GM12878 (cell line): ENCODE measurements at regions not wholly inside any gene's neighbourhood (a gene's known extent, or its start where the extent isn't known, plus 50 kb on each side); places are given as distances from the start of the nearest gene placed in this dataset.

Experiments used
- ATAC-seq: fragments of 200-7000 bp; cut with Tn5 transposase; 3 replicates; pipeline ENCODE4 v1.9.1; 2020; ENCODE audit warnings: mild to moderate bottlenecking, moderate library complexity
- BruUV-seq: library from RNA; stranded (reverse); fragments of 400-500 nt; replicated peaks from 2 replicates; lab custom pipeline; 2021; lab: Mats Ljungman, UMichigan
- CTCF ChIA-PET: fragments of 300-600 bp; sonication (Branson Sonifier 250); formaldehyde crosslinking; extraction: SDS; loops from one replicate; lab custom pipeline; 2021; ENCODE audit warnings: inconsistent platforms; lab: Yijun Ruan, JAX
- POLR2A ChIA-PET: fragments of 350-600 bp; formaldehyde crosslinking; extraction: SDS; loops from one replicate; lab custom pipeline; 2021; ENCODE audit warnings: inconsistent platforms; lab: Charles Lee
- RAD21 ChIA-PET: fragments of 300-600 bp; sonication (Branson Sonifier 250); formaldehyde crosslinking; loops from one replicate; lab custom pipeline; 2023; ENCODE audit warnings: antibody characterized with exemption; ENCODE audit not compliant: unreplicated experiment; lab: Charles Lee
- SMC1A ChIA-PET: fragments of 300-600 bp; sonication (Branson Sonifier 250); formaldehyde crosslinking; loops from one replicate; lab custom pipeline; 2023; ENCODE audit not compliant: unreplicated experiment, uncharacterized antibody; lab: Charles Lee
- DNase-seq: peaks from one replicate; pipeline ENCODE4 v3.0.0-alpha.2; 2011; ENCODE audit warnings: low read depth, low spot score
- FAIRE-seq: peaks from 3 replicates; lab custom pipeline; 2011; peaks lifted over from hg19 to GRCh38; lab: Jason Lieb, UNC
- H2AFZ ChIP-seq: 2 replicates; pipeline ENCODE4 v1.6.0; 2011; ENCODE audit warnings: low read depth, low read length, control low read depth; ENCODE audit not compliant: control insufficient read depth
- H3K27ac ChIP-seq: 2 replicates; pipeline ENCODE4 v1.5.1; 2011; ENCODE audit warnings: control low read depth; ENCODE audit not compliant: control insufficient read depth, insufficient read depth
- H3K27me3 ChIP-seq, 2 experiments: replicated peaks in 1 of 2; 2 replicates each; pipeline versions ENCODE4 v1.6.0 to v1.6.1; 2011; ENCODE audit warnings: low read length in 1 of 2; ENCODE audit not compliant: control insufficient read depth in 2 of 2, insufficient read depth in 2 of 2
- H3K36me3 ChIP-seq, 2 experiments: 2 replicates each; pipeline ENCODE4 v1.5.1; 2011; ENCODE audit warnings: low read length in 1 of 2; ENCODE audit not compliant: control insufficient read depth in 2 of 2, insufficient read depth in 2 of 2
- H3K4me1 ChIP-seq: 2 replicates; pipeline ENCODE4 v1.6.1; 2011; ENCODE audit warnings: mild to moderate bottlenecking, low read length, moderate library complexity, mixed read lengths; ENCODE audit not compliant: control insufficient read depth, insufficient read depth
- H3K4me2 ChIP-seq: 2 replicates; pipeline ENCODE4 v1.6.0; 2011; ENCODE audit warnings: control low read depth; ENCODE audit not compliant: control insufficient read depth, insufficient read depth
- H3K4me3 ChIP-seq: fragments of 200-600 bp; sonication (generic); 2 replicates; pipeline ENCODE4 v1.5.1; 2016
- H3K79me2 ChIP-seq: 2 replicates; pipeline ENCODE4 v1.6.0; 2011; ENCODE audit warnings: low read length; ENCODE audit not compliant: control insufficient read depth, insufficient read depth
- H3K9ac ChIP-seq: 2 replicates; pipeline ENCODE4 v1.8.0; 2011; ENCODE audit warnings: low read length, control low read depth, mixed read lengths; ENCODE audit not compliant: control insufficient read depth, insufficient read depth
- H3K9me3 ChIP-seq: replicated peaks from 3 replicates; pipeline ENCODE4 v1.5.1; 2011; ENCODE audit warnings: mild to moderate bottlenecking, low read length; ENCODE audit not compliant: control insufficient read depth, insufficient read depth
- H4K20me1 ChIP-seq: 2 replicates; pipeline ENCODE4 v1.6.0; 2011; ENCODE audit not compliant: control insufficient read depth, insufficient read depth
- BCLAF1 ChIP-seq: fragments of 450-650 bp; IDR thresholded peaks from 2 replicates; pipeline ENCODE4 v1.6.1; 2017; ENCODE audit warnings: antibody characterized with exemption, mild to moderate bottlenecking, moderate library complexity
- CBX3 ChIP-seq: fragments of 200-600 bp; sonication (generic); IDR thresholded peaks from 2 replicates; pipeline ENCODE4 v1.6.1; 2016; ENCODE audit warnings: low read depth, borderline replicate concordance
- DPF2 ChIP-seq: fragments of 450-650 bp; IDR thresholded peaks from 2 replicates; pipeline ENCODE4 v1.6.1; 2017; ENCODE audit warnings: mild to moderate bottlenecking
- E2F4 ChIP-seq: IDR thresholded peaks from 2 replicates; pipeline ENCODE4 v1.6.1; 2012; ENCODE audit warnings: low read depth, low read length, improper control_type of control experiment
- NR2C1 ChIP-seq: fragments of 450-650 bp; IDR thresholded peaks from 2 replicates; pipeline ENCODE4 v1.6.1; 2017; ENCODE audit warnings: antibody characterized with exemption, mild to moderate bottlenecking, moderate library complexity
- PAX8 ChIP-seq: fragments of 450-650 bp; IDR thresholded peaks from 2 replicates; pipeline ENCODE4 v1.6.1; 2017; ENCODE audit warnings: mild to moderate bottlenecking, moderate library complexity
- RELB ChIP-seq: fragments of 450-650 bp; IDR thresholded peaks from 2 replicates; pipeline ENCODE4 v1.6.1; 2017; ENCODE audit warnings: low read depth, mild to moderate bottlenecking, moderate library complexity
- SP1 ChIP-seq: IDR thresholded peaks from one replicate; pipeline ENCODE4 v1.6.1; 2011; ENCODE audit warnings: low read depth, low read length
- ZBTB33 ChIP-seq: fragments of 450-650 bp; IDR thresholded peaks from 2 replicates; pipeline ENCODE4 v1.6.1; 2017; ENCODE audit warnings: mild to moderate bottlenecking
- ZNF687 ChIP-seq: fragments of 450-650 bp; IDR thresholded peaks from 2 replicates; pipeline ENCODE4 v1.6.1; 2017; ENCODE audit warnings: mild to moderate bottlenecking, moderate library complexity
- WGBS: methylation state at CpG from one replicate; pipeline ENCODE4 v1.1.6; 2016; ENCODE audit warnings: low lambda C conversion rate; ENCODE audit not compliant: insufficient replicate concordance, insufficient coverage; ENCODE audit errors: missing lambda C conversion rate; 5-methylcytosine and 5-hydroxymethylcytosine counted together
- in situ Hi-C: fragments of 300-500 bp; cut with MboI; formaldehyde crosslinking; loops from 9 replicates; pipeline ENCODE4 v1.14.3; 2018; ENCODE audit warnings: mixed read lengths
- intact Hi-C: fragments of 100-400 bp; cut with micrococcal nuclease; formaldehyde crosslinking; loops from one replicate; pipeline ENCODE4 v1.14.2; 2022; ENCODE audit not compliant: unreplicated experiment

DNA sequence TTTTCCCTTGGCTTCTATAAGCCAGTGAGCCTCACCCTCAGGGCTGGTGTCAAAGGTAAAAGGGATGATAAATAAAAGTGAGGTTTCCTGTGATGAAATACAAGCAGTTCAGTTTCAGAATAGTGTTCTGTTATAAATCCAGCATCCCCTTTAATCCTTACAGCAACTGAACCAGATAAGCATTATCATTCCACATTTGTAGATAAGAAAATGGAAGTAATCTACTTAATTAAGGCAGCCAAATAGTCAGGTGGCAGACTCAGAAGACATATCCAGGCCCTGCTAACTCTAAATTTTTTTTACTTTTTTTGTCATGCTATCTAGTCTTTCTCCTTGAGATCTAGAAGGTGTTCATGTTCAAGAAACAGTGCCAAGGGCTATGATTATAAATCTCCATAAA lies 99.4 kb upstream of the SOX21 start (continued):
- TF ChIP-seq E2F4 (no peak), NR2C1 (no peak), CBX3 (no peak), SP1 (no peak)

- Histone ChIP-seq H2AFZ (no peak overlapping the region), H3K36me3 (no peaks in the 10 kb centered on the region), H3K27ac (no peak overlapping the region), H3K4me2 (no peak overlapping the region), H3K9ac (no peak overlapping the region), H3K4me3 (no peak overlapping the region), H3K9me3 (no peaks in the 10 kb centered on the region), H3K27me3 (no peaks in the 10 kb centered on the region; a peak in 1 of 4 replicates), H3K4me1 (no peaks in the 10 kb centered on the region), H3K79me2 (no peaks in the 10 kb centered on the region), H4K20me1 (no peaks in the 10 kb centered on the region)
- CTCF ChIA-PET = no interaction called here
- BruUV-seq = no TSS peak
- intact Hi-C loops (no loop called here), in situ Hi-C loops (no loop called here)
- DNase-seq (no peak), ATAC-seq (no peak), FAIRE-seq (no peak)
- WGBS = 33% methylated on average over 5 of the region's 5 CpGs
- SMC1A ChIA-PET = interaction anchor here (1.6 kb wide), 1 partner anchor 13 kb away, joined by 3 read pairs; no protein-coding TSS in a partner anchor
- RAD21 ChIA-PET = no interaction called here
- POLR2A ChIA-PET = no interaction called here
- TF ChIP-seq ZBTB33 = no peak
- no peak for TF ChIP-seq DPF2
- no peak for TF ChIP-seq PAX8
- TF ChIP-seq ZNF687 = no peak
- no peak for TF ChIP-seq BCLAF1
- no peak for TF ChIP-seq RELB
Measured at GRCh38 chr13:94800423-94800822, 88.1 kb upstream of the SOX21 start.
